GM10266 (cell line): ENCODE measurements at regions not wholly inside any gene's neighbourhood (a gene's known extent, or its start where the extent isn't known, plus 50 kb on each side); places are given as distances from the start of the nearest gene placed in this dataset.

Experiments used
- DNase-seq: peaks from one replicate; pipeline ENCODE4 v3.0.0; 2012; ENCODE audit errors: extremely low spot score
- CTCF ChIP-seq: IDR thresholded peaks from 2 replicates; pipeline ENCODE4 v1.5.1; 2012; ENCODE audit warnings: mild to moderate bottlenecking, low read depth; ENCODE audit not compliant: control insufficient read depth, insufficient read depth; ENCODE audit errors: missing control alignments

GRCh38 chr1:239803781-239804180 lies 287.9 kb upstream of the FMN2 start:
- TF ChIP-seq CTCF = no peak
- no peak for DNase-seq

- DNase-seq = no peak
- TF ChIP-seq CTCF = no peak
These were observed 287.4 kb upstream of the FMN2 start for GRCh38 chr1:239804266-239804665.

- TF ChIP-seq CTCF = no peak
- DNase-seq = no peak
These were observed 286.6 kb upstream of the FMN2 start for GRCh38 chr1:239805042-239805441.

GRCh38 chr1:239805851-239806772 lies 285.6 kb upstream of the FMN2 start:
- no peak for DNase-seq
- no peak for TF ChIP-seq CTCF

GRCh38 chr1:239806897-239807296 lies 284.8 kb upstream of the FMN2 start:
- DNase-seq = no peak
- no peak for TF ChIP-seq CTCF

GRCh38 chr1:239807361-239807760 lies 284.3 kb upstream of the FMN2 start:
- no peak for DNase-seq
- no peak for TF ChIP-seq CTCF

- no peak for DNase-seq
- no peak for TF ChIP-seq CTCF
These were observed 281.6 kb upstream of the FMN2 start for GRCh38 chr1:239810061-239810481.
